ENCODE measurements at regions not wholly inside any gene's neighbourhood (a gene's known extent, or its start where the extent isn't known, plus 50 kb on each side); places are given as distances from the start of the nearest gene placed in this dataset.

- Histone ChIP-seq H3K27me3 (no peaks in the 10 kb centered on the region), H3K27ac (no peak overlapping the region), H3K4me1 (no peaks in the 10 kb centered on the region), H3K4me3 (no peak overlapping the region), H3K36me3 (replicated peaks in 1 of 2; ENCODE audit: insufficient read depth in 1 of 2, low read depth in 2 of 2) (no peaks in the 10 kb centered on the region), H3K9me3 (no peaks in the 10 kb centered on the region)
- DNase-seq, result no peak
- 43 to 92% methylated on average over 1 to 2 of the region's 2 CpGs for WGBS, 2 donors
- TF ChIP-seq POLR2A (IDR thresholded peaks at IDR 0.05) (no peak), CTCF (IDR thresholded peaks at IDR 0.05) (no peak)
- intact Hi-C loops (cut with DNase I), result no loop called here
- no peak for ATAC-seq
Observed at GRCh38 chr10:31617757-31618156, 298.7 kb downstream of the ZEB1 start.

- intact Hi-C loops (cut with DNase I), result no loop called here
- TF ChIP-seq CTCF (IDR thresholded peaks at IDR 0.05) (no peak), POLR2A (IDR thresholded peaks at IDR 0.05) (no peak)
- Histone ChIP-seq H3K4me3 (no peak overlapping the region), H3K36me3 (replicated peaks in 1 of 2; ENCODE audit: insufficient read depth in 1 of 2, low read depth in 2 of 2) (no peaks in the 10 kb centered on the region), H3K27ac (no peak overlapping the region), H3K9me3 (no peaks in the 10 kb centered on the region), H3K27me3 (no peaks in the 10 kb centered on the region), H3K4me1 (no peaks in the 10 kb centered on the region)
- ATAC-seq (no peak), DNase-seq (no peak)
- WGBS, 2 donors, result 82 to 89% methylated on average over 2 of the region's 2 CpGs
Observed at GRCh38 chr10:31617133-31617532, 298.1 kb downstream of the ZEB1 start.

- no peak for ATAC-seq
- H3K27ac ChIP-seq, result no peak overlapping the region
Observed at GRCh38 chr10:31615129-31615528, 296.1 kb downstream of the ZEB1 start.

GRCh38 chr10:31614611-31615010 lies 295.6 kb downstream of the ZEB1 start:
- H3K36me3 ChIP-seq (replicated peaks in 1 of 2; ENCODE audit: insufficient read depth in 1 of 2, low read depth in 2 of 2), result no peaks in the 10 kb centered on the region
- intact Hi-C loops (cut with DNase I), result no loop called here

More at GRCh38 chr10:31615129-31615528, 296.1 kb downstream of the ZEB1 start:
- no peaks in the 10 kb centered on the region for H3K36me3 ChIP-seq (replicated peaks in 1 of 2; ENCODE audit: insufficient read depth in 1 of 2, low read depth in 2 of 2)
- no peak for TF ChIP-seq CTCF (IDR thresholded peaks at IDR 0.05)
- no peaks in the 10 kb centered on the region for H3K27me3 ChIP-seq
- no peak for DNase-seq
- intact Hi-C loops (cut with DNase I), result no loop called here
- no peaks in the 10 kb centered on the region for H3K4me1 ChIP-seq
- no peak overlapping the region for H3K4me3 ChIP-seq
- H3K9me3 ChIP-seq, result no peaks in the 10 kb centered on the region

More at GRCh38 chr10:31614611-31615010, 295.6 kb downstream of the ZEB1 start:
- WGBS, 2 donors, result 86% methylated on average over 1 of the region's 1 CpG
- H3K9me3 ChIP-seq, result no peaks in the 10 kb centered on the region
- no peaks in the 10 kb centered on the region for H3K4me1 ChIP-seq
- no peak for ATAC-seq
- DNase-seq, result no peak
- H3K27ac ChIP-seq, result no peak overlapping the region
- TF ChIP-seq CTCF (IDR thresholded peaks at IDR 0.05), result no peak
- TF ChIP-seq POLR2A (IDR thresholded peaks at IDR 0.05), result no peak
- no peak overlapping the region for H3K4me3 ChIP-seq
- H3K27me3 ChIP-seq, result no peaks in the 10 kb centered on the region

Data from body of pancreas (tissue), 4 donors.